ENCODE measurements at regions not wholly inside any gene's neighbourhood (a gene's known extent, or its start where the extent isn't known, plus 50 kb on each side); places are given as distances from the start of the nearest gene placed in this dataset.
"Not testable (repeated sequence)": the region's sequence is repeated elsewhere in the genome, so short reads cannot be mapped to it uniquely, and the experiment has no call there.

- DNase-seq: no peak
Observed at GRCh38 chr15:96586901-96587300, 256.4 kb downstream of the NR2F2 start.

GRCh38 chr15:96589864-96590263, 259.4 kb downstream of the NR2F2 start:
- no peak for DNase-seq

- DNase-seq: no peak
Observed at GRCh38 chr15:96593735-96594134, 263.2 kb downstream of the NR2F2 start.

- DNase-seq: no peak
Observed at GRCh38 chr15:96595951-96596350, 265.5 kb downstream of the NR2F2 start.

- no peak for DNase-seq
Observed at GRCh38 chr15:96598514-96598913, 268.0 kb downstream of the NR2F2 start.

- no peak for DNase-seq
Observed at GRCh38 chr15:96599268-96599667, 268.8 kb downstream of the NR2F2 start.

GRCh38 chr15:96600350-96600749, 269.9 kb downstream of the NR2F2 start:
- DNase-seq: no peak

GRCh38 chr15:96606617-96607016, 276.1 kb downstream of the NR2F2 start:
- DNase-seq: no peak

- no peak for DNase-seq
Observed at GRCh38 chr15:96610757-96611156, 280.3 kb downstream of the NR2F2 start.

GRCh38 chr15:96612917-96613316, 282.4 kb downstream of the NR2F2 start:
- no peak for DNase-seq

- no peak for DNase-seq
Observed at GRCh38 chr15:96619174-96619573, 288.7 kb downstream of the NR2F2 start.

GRCh38 chr15:96622714-96623113, 292.2 kb downstream of the NR2F2 start:
- no peak for DNase-seq

GRCh38 chr15:96625256-96625655, 294.8 kb downstream of the NR2F2 start:
- no peak for DNase-seq

GRCh38 chr15:96627031-96627568, 296.6 kb downstream of the NR2F2 start:
- DNase-seq: no peak

- DNase-seq: no peak
Observed at GRCh38 chr15:96629511-96629910, 299.0 kb downstream of the NR2F2 start.

- no peak for DNase-seq
Observed at GRCh38 chr15:96638793-96639192, 308.3 kb downstream of the NR2F2 start.

- no peak for DNase-seq
Observed at GRCh38 chr15:96645796-96646195, 315.3 kb downstream of the NR2F2 start.

GRCh38 chr15:96648866-96649265, 318.4 kb downstream of the NR2F2 start:
- no peak for DNase-seq

- no peak for DNase-seq
Observed at GRCh38 chr15:96657096-96657495, 326.6 kb downstream of the NR2F2 start.

- not testable (repeated sequence) for DNase-seq
Observed at GRCh38 chr15:96666979-96667378, 336.5 kb downstream of the NR2F2 start.

- no peak for DNase-seq
Observed at GRCh38 chr15:96670389-96670788, 339.9 kb downstream of the NR2F2 start.

GRCh38 chr15:96672629-96673028, 342.1 kb downstream of the NR2F2 start:
- no peak for DNase-seq

- no peak for DNase-seq
Observed at GRCh38 chr15:96678386-96678785, 347.9 kb downstream of the NR2F2 start.

GRCh38 chr15:96687388-96688107, 357.0 kb downstream of the NR2F2 start:
- no peak for DNase-seq

GRCh38 chr15:96690733-96691132, 360.2 kb downstream of the NR2F2 start:
- no peak for DNase-seq

Measured in activated naive CD4-positive, alpha-beta T cell (primary cell).